Heart left ventricle (tissue), 16 donors: ENCODE measurements at regions not wholly inside any gene's neighbourhood (a gene's known extent, or its start where the extent isn't known, plus 50 kb on each side); places are given as distances from the start of the nearest gene placed in this dataset.

Experiments used
- ATAC-seq, 4 donors: fragments of 200-7000 bp; cut with Tn5 transposase; one replicate each; pipeline ENCODE4 v1.9.1; 2020 to 2022; ENCODE audit warnings: moderate library complexity in 4 of 4, mild to moderate bottlenecking in 3 of 4, moderate number of reproducible peaks in 1 of 4
- DNase-seq, 5 donors: peaks; one replicate each; pipeline ENCODE4 v3.0.0-alpha.2; 2020
- H3K27ac ChIP-seq, 12 donors: fragments of 200-600 bp; sonication (generic) in 4 of 12; one replicate each; pipeline versions ENCODE4 v1.5.0 to v1.8.0; 2016 to 2022; ENCODE audit warnings: mild to moderate bottlenecking in 2 of 12
- H3K27me3 ChIP-seq, 9 donors: fragments of 200-600 bp; sonication (generic) in 2 of 9; one replicate each; pipeline versions ENCODE4 v1.5.1 to v1.8.0; 2016 to 2022; ENCODE audit warnings: mild to moderate bottlenecking in 3 of 9
- H3K36me3 ChIP-seq, 9 donors: fragments of 200-600 bp; sonication (generic) in 2 of 9; one replicate each; pipeline versions ENCODE4 v1.5.0 to v1.8.0; 2018 to 2022; ENCODE audit warnings: mild to moderate bottlenecking in 2 of 9
- H3K4me1 ChIP-seq, 12 donors: fragments of 200-600 bp; sonication (generic) in 4 of 12; one replicate each; pipeline versions ENCODE4 v1.5.0 to v1.8.0; 2016 to 2022; ENCODE audit warnings: mild to moderate bottlenecking in 3 of 12
- H3K4me3 ChIP-seq, 12 donors: fragments of 200-600 bp; sonication (generic) in 4 of 12; one replicate each; pipeline versions ENCODE4 v1.5.0 to v1.8.0; 2017 to 2022; ENCODE audit warnings: mild to moderate bottlenecking in 9 of 12, moderate library complexity in 4 of 12
- H3K9me3 ChIP-seq, 12 donors: fragments of 200-600 bp; sonication (generic) in 4 of 12; one replicate each; pipeline versions ENCODE4 v1.5.0 to v1.8.0; 2016 to 2022; ENCODE audit warnings: mild to moderate bottlenecking in 1 of 12
- POLR2A ChIP-seq, 2 donors: fragments of 450-650 bp; IDR thresholded peaks; one replicate each; pipeline ENCODE4 v1.6.1; 2017; ENCODE audit warnings: antibody characterized with exemption in 2 of 2, mild to moderate bottlenecking in 2 of 2, moderate library complexity in 2 of 2
- WGBS, 4 donors: extraction: QIAGEN DNeasy Blood & Tissue Kit in 2 of 4; methylation state at CpG; one replicate each; pipeline versions ENCODE4 v1.1.5 to v1.1.7; 2013 to 2018; 5-methylcytosine and 5-hydroxymethylcytosine counted together
- intact Hi-C, 10 donors: fragments of 100-400 bp; cut with DNase I; formaldehyde crosslinking; loops; one replicate each; pipeline versions ENCODE4 v1.11.1 to v1.14.2; 2022
- TF ChIP-seq, protein P1 (sequence below), 12 donors: fragments of 200-600 bp; sonication (generic) in 4 of 12; IDR thresholded peaks; one replicate each; pipeline versions ENCODE4 v1.5.0 to v1.8.0; 2018 to 2022; ENCODE audit warnings: antibody characterized with exemption in 12 of 12, mild to moderate bottlenecking in 5 of 12
- donor health status: ischemic (EF 13 %, LVEDD 7.1; RV severe dilation, severe dysfunction).
- donor health status: healthy with polysubstance abuse.
- donor health status: DM: no; HTN: yes; CAD: no.
- donor health status: DM: no; HTN: no; CAD: no.
- donor health status: ischemic (EF 25% LVEDD 6.9; RV normal size, moderate dysfunction).
- donor health status: ischemic (EF 25% LVEDD 5.7; RV mildly dilated, moderate dysfunction).
- donor health status: healthy.
- donor health status: DM: yes; HTN: yes; CAD: no.
- donor health status: ischemic (EF 35%, LVEDD 5.7; RV mildly dilated, moderate dysfunction).
- donor health status: nonischemic (EF 11% LVEDD 7.7; RV severe dilation, severe dysfunction).
- donor health status: DM: yes; HTN: yes; CAD: no.
- donor health status: PGD.
- donor health status: ischemic (EF 29% LVEDD 5.4; RV normal size, mild dysfunction).
- donor health status: nonischemic (EF 23%, LVEDD 6.1; RV moderate dilation, normal function).

DNA sequence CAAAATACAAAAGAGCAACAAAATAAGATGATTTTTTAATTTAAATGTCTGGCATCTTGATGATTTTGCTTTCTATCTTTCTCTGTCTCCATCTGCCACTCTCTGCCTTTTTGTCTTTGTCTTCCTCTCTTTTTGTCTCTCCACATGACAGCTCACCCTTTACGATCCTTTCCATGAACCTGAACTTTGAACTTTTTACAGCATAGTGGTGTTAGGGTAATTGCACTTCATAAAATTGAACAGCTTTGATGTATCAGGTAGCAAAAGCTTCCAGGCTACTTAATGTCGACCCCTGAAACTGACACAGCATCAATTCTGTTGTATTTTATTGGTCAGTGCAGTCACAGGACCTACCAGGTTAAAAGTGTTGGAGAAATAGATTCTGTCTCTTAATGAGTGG, 1517.0 kb downstream of the ADGRL3 start:
- intact Hi-C loops: loop anchor here in 1 of 10 donors (10.0 kb wide), 1 partner anchor 122 kb away; no protein-coding TSS in a partner anchor
- DNase-seq (no peak), ATAC-seq (no peak)
- H3K27ac ChIP-seq: no peak overlapping the region
- peaks cover 0 to 10% (median 0%) of the 10 kb centered on the region in 12 donors for H3K9me3 ChIP-seq
- H3K4me3 ChIP-seq: no peak overlapping the region
- H3K36me3 ChIP-seq: no peaks in the 10 kb centered on the region
- no peaks in the 10 kb centered on the region for H3K4me1 ChIP-seq
- H3K27me3 ChIP-seq: no peaks in the 10 kb centered on the region
- no peak for TF ChIP-seq POLR2A (IDR thresholded peaks at IDR 0.05)
- TF ChIP-seq, protein P1, sequence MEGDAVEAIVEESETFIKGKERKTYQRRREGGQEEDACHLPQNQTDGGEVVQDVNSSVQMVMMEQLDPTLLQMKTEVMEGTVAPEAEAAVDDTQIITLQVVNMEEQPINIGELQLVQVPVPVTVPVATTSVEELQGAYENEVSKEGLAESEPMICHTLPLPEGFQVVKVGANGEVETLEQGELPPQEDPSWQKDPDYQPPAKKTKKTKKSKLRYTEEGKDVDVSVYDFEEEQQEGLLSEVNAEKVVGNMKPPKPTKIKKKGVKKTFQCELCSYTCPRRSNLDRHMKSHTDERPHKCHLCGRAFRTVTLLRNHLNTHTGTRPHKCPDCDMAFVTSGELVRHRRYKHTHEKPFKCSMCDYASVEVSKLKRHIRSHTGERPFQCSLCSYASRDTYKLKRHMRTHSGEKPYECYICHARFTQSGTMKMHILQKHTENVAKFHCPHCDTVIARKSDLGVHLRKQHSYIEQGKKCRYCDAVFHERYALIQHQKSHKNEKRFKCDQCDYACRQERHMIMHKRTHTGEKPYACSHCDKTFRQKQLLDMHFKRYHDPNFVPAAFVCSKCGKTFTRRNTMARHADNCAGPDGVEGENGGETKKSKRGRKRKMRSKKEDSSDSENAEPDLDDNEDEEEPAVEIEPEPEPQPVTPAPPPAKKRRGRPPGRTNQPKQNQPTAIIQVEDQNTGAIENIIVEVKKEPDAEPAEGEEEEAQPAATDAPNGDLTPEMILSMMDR (IDR thresholded peaks at IDR 0.05): no peak
- 61 to 75% (median 63%) methylated on average over 2 of the region's 2 CpGs for WGBS, 4 donors

DNA sequence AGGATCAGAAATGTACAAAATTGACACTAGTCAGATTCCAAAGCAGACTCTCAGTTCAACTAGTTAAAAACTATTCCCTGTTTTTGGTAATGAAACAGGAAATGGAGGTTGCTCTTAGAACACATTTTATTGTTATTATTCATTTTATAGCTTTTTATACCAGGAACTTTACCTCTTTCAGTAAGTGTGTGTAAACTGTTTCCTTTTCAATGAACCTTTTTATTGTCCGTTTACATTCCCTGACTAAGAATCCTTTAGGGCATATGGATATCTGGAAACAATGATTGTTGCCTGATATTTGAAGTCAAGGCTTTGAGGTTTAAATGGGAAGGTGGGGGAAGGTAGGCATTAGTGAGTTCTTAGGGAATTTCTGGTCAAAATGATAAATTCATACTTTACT, 1511.4 kb downstream of the ADGRL3 start:
- H3K27ac ChIP-seq: no peak overlapping the region
- no peaks in the 10 kb centered on the region for H3K27me3 ChIP-seq
- intact Hi-C loops: loop anchor here in 3 of 10 donors (5.0 to 10.0 kb wide), 3 partner anchors 114 to 119 kb away; no protein-coding TSS in a partner anchor
- no peak overlapping the region for H3K4me3 ChIP-seq
- peaks cover 0 to 9% (median 0%) of the 10 kb centered on the region in 12 donors for H3K9me3 ChIP-seq
- ATAC-seq (no peak), DNase-seq (no peak)
- H3K36me3 ChIP-seq: no peaks in the 10 kb centered on the region
- 53 to 75% (median 69%) methylated on average over 1 of the region's 1 CpG for WGBS, 4 donors
- TF ChIP-seq POLR2A (IDR thresholded peaks at IDR 0.05): no peak
- TF ChIP-seq, protein P1 (IDR thresholded peaks at IDR 0.05): no peak
- peaks cover 0 to 3% (median 0%) of the 10 kb centered on the region in 12 donors for H3K4me1 ChIP-seq

DNA sequence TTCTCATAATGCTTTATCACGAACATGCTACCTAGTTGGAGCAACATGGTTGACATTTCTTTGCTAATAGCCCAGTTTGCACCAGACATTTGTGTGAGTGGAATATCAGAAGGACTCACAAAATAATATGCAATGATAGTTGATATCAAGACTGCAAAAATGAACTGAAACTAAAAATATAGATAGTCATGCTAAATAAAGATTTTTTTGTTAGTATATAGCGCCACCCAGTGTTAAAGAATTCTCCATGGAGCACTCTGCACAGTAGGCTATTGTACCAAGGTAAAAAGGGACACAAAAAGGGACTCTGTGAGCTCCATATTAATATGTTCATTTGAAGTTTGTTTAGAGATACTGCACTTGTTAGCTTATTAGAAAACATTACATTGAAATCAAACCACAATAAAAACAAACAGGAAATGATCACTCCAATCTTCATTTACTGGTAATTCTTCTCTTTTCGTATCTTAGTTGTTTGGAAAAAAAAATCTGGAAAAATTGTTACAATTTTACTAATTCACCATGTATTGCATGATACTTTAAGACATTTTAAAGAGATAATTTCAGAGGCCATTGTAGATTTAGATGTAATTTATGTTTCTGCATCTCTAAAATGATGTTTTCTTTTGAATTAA, 1509.6 kb downstream of the ADGRL3 start:
- no peak overlapping the region for H3K27ac ChIP-seq
- 46 to 52% (median 48%) methylated on average over 3 of the region's 3 CpGs for WGBS, 4 donors
- no peaks in the 10 kb centered on the region for H3K36me3 ChIP-seq
- peaks cover 0 to 3% (median 0%) of the 10 kb centered on the region in 12 donors for H3K4me1 ChIP-seq
- no peaks in the 10 kb centered on the region for H3K27me3 ChIP-seq
- DNase-seq (no peak), ATAC-seq (peak in 3 of 4 donors; percentile 64 to 72 (median 69))
- no peaks in the 10 kb centered on the region for H3K9me3 ChIP-seq
- intact Hi-C loops: loop anchor here in 5 of 10 donors (5.0 to 10.0 kb wide), 4 partner anchors 112 to 967 kb away; no protein-coding TSS in a partner anchor
- peak overlapping the region in 8 of 12 donors; percentile 23 to 51 (median 30) for H3K4me3 ChIP-seq
- TF ChIP-seq, protein P1 (IDR thresholded peaks at IDR 0.05): peak; percentile 36 to 67 (median 52)
- TF ChIP-seq POLR2A (IDR thresholded peaks at IDR 0.05): no peak

DNA sequence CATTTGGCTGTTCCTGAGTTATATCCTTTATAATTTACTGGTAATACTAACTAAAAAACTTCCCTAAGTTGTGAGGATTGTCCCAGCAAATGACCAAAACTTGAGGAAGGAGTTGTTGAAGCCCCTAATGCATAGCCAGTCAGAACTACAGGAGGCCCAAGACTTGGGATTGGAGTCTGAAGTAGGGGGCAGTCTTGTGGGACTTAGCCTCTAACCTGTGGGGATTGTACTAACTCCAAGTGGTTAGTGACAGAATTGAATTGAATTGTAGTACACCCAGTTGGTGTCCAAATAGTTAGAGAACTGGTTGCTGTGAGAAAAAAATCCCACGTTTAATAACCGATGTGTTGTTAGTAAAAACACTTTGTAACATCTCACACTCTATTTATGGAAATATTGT, 1506.3 kb downstream of the ADGRL3 start:
- no peaks in the 10 kb centered on the region for H3K9me3 ChIP-seq
- no peak overlapping the region for H3K4me3 ChIP-seq
- no peak for ATAC-seq
- DNase-seq: no peak
- intact Hi-C loops: loop anchor here in 2 of 10 donors (5.0 to 10.0 kb wide), 2 partner anchors 112 to 964 kb away; no protein-coding TSS in a partner anchor
- H3K36me3 ChIP-seq: no peaks in the 10 kb centered on the region
- TF ChIP-seq, protein P1 (IDR thresholded peaks at IDR 0.05): no peak
- TF ChIP-seq POLR2A (IDR thresholded peaks at IDR 0.05): no peak
- no peaks in the 10 kb centered on the region for H3K27me3 ChIP-seq
- H3K27ac ChIP-seq: no peak overlapping the region
- peaks cover 0 to 3% (median 0%) of the 10 kb centered on the region in 12 donors for H3K4me1 ChIP-seq
- 80 to 95% (median 89%) methylated on average over 2 of the region's 2 CpGs for WGBS, 4 donors
